AML-193 (cell line): ENCODE measurements at regions not wholly inside any gene's neighbourhood (a gene's known extent, or its start where the extent isn't known, plus 50 kb on each side); places are given as distances from the start of the nearest gene placed in this dataset.

Experiments used
- DNase-seq, 2 experiments: peaks; one replicate each; lab custom pipeline; 2025; lab: John Stamatoyannopoulos, UW

DNA sequence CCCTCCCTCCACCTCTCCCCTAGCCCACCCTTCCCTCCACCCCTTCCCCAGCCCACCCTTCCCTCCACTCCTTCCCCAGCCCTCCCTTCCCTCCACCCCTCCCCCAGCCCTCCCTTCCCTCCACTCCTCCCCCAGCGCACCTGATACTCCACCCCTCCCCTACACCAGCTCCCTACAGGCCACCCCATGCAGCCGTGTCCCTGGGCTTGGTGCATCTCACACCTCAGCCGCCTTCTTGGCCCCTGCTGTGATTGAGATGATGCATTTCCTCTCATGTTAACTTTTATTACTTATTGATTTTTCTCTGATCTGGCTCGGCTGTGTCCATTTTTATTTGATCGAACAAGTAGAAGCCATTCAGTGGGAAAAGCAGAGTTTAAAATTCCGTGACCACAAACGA lies 243.8 kb downstream of the MATN1 start:
- DNase-seq = no peak

DNA sequence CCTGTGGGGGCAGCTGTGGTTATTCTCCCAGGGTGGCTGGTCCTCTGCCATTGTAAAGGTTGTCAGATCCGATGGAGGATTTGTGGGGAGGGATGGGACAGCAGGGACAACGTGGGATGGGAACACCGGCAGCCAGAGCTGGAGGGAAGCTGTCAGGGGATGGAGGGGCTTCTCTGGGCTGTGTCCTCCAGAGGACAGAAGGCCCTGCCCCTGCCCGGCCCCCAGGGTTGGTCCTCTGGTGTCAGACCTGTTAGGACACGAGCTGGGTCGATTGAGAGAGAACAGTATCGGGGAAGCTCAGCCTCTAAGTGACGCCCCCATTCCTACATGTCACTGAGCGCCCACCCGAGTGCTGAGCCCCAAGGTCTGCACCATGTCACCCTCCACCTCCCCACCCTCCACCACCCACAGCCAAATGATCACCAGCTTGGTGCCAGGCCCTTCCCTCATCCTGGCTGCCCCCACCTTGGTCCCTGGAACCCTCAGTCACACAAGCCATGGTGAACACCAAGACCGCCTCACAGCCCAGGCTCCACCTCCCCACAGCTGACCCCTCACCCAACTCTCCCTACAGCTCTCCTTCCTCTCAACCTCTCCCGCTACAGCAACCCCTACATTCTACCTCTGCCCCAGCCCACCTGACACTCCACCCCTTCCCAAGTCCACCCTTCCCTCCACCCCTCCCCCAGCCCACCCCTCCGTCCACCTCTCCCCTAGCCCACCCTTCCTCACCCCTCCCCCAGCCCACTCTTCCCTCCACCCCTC lies 244.4 kb downstream of the MATN1 start:
- no peak for DNase-seq

DNA sequence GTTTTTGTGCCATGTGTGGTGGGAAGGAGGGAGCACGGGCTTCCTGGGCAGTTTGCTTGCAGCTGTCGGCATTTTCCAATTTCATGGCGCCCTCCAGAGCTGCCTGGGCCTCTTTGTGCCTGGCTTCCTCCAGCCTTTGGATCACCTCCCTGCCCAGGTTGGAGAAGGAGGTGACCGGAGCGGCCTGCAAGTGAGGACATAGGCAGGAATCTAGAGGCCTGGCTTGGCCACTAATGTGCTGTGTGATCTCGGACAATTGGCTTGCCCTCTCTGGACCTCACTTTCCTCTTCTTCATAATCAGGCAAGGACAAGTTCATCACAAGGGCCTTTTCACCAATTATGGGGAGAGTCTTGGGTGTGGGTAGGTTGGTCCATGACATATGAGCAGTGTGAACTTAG lies 245.1 kb downstream of the MATN1 start:
- no peak for DNase-seq

DNA sequence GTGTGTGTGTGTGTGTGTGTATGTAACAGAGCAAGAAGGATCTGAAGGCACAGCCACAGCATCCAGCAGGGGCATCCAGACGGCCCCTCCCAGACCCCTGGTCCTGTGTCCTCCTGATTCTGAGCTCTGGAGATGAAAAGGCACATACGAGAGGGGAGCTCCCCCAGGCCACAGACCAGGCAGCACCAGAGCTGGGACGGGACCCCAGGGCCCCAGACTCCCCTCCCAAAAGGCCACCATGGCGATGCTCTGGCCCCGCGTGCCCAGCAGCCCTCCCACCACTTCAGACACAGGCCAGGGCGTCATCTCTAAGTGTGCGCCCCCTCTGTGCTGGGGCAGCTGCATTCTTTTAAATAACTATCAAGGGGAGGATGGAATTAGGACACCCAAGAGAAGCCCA lies 245.8 kb downstream of the MATN1 start:
- no peak for DNase-seq

DNA sequence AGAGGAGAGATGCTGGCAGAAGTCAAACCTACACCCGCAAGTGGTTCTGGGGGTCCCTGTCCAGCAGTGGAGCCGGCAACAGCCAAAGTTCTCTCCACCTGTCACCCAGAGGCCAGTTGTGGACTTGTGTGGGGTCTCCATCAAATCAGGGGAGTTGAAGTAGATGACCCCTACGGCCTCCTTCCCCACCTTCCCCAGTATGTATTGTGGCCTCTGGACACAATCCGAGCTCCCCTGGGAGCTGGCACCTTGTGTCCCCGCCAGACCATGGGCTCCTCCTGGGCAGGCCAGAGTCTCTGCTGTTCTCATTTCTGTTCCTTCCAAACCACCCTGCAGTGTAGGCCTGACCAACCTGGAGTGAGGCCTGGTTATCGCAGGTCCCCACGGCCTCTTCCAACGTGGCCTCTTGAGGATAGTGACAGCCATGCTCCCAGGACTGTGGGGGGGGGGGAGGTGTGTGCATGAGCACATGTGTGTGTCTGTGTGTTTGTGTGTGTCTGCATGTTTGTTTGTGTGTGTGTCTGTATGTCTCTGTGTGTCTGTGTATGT lies 246.4 kb downstream of the MATN1 start:
- no peak for DNase-seq

DNA sequence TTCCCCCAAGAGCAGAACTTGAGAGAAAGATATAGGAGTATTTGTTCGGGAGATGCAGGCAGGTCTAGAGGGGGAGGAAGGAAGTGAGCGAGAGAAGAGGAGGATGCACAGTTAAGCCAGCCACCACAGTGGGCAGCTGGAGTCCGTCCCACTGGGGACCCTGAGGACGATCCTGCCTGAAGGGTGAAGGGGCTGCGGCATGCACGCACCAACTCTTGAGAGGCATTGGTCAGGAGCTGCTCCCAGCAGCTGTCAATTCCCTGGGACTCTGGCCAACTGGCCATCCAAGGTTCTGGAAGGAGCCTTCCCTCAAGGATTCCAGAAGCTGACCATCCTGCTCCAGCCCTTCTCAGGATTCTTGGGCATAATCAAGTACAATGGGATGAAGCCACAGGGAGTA lies 246.9 kb downstream of the MATN1 start:
- no peak for DNase-seq

DNA sequence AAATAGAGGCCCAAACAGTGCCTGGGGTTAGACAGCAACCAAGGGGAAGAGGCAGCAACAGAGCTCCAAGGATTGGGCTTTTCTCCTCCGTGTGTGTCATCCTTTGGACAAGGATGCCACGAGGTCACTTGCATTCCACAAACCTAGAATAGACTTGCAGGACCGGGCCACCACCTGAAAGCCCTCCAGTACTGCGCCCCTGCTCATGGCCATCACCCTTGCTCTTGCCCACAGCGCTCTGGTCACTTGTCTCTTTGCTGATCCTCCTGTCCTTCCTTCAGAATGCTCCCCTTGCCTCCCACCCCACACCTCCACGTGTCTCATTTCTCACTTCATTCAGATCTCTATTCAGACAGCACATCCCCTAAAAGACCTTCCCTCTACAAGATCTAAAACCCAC lies 247.4 kb downstream of the MATN1 start:
- no peak for DNase-seq

DNA sequence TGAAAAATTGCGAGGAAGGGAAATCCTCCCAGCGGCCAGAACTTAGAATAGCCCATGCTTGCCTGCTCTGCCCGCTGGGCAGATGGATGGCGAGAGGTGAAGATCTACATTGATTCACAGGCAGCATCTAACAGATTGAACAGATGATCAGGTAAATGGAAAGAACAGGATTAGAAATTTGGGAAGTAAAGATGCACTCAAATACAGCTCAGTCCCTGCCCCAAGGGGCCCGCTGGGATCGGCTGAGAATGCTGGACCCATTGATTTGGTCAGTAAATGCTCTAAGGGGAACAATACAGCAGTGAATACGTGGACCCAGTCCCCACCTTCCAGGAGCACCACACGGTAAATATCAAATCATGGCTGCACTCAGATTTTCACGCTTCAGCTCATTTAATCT lies 248.2 kb downstream of the MATN1 start:
- no peak for DNase-seq

DNA sequence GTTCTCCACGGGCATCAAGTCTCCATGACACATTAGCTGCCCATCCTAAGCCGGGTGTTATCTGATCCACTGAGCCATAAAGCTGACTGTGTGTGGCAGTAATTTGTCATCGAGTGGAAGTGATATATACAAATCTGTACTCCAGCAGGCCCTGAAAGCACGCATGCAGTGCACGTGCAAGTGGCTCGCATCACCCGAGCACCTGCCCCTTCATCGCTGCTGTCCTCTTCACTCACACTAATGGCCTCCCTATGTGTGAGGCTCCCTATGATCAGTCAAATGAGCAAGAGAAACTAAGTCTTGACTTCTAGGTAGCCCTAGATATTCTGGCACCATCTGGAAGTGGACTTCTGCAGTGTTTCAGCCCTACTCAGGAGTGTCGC lies 248.6 kb downstream of the MATN1 start:
- DNase-seq = no peak

DNA sequence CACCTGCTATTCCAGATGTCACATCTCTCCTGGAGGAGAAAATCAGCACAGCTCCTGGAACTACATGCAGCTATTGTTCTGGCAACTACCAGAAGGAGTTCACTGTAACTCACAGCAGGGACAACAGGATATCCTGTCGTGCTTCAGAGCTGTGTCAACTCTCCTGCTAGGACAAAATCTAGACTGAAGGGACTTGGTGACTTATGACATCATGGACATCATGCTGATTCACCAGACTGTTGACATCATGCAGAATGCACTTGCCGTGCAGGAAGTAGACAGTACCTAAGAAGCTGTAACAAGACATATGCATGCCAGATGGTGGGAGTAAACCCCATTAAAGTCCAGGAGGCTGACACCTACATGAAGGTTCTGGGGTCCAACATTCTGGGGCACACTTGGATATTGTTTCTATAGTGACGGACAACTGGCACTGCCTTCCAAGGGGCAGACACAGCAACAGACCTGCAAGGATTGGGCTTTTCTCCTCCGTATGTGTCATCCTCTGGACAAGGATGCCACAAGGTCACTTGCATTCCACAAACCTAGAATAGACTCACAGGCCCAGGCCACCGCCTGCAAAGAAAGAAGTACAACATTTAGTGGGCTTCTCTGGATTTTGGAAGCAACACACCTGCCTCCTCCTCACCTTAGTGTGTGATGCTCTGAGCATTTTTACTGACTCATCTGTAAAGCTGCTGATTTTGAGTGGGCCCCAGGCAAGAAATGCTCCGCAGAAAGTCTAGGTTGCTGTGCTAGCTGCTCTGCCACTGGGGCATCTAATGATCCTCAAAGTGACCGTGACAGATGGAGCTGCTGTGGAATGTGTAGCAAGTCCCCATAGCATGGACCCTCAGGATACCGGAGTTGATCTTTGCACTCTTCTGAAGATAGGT lies 249.2 kb downstream of the MATN1 start:
- no peak for DNase-seq

DNA sequence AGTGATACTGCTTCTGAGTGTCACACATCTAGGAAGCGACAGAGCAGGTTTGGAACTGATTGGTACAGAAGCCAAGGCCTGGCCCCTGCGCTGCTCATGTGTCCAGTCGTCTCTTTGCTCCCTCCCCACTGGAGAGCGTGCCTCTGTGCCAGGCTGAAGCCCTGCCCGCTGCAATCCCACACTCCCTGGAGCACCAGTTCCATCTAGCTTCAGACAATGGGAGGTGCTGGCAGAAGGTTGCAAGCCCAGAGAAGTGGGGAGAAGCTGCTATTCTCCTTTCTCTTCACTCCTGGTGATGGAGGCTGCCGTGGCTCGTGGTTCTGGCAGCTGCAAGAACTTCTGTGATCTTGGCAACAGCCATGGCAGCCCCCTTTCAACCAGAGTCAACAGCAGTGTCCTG lies 250.9 kb downstream of the MATN1 start:
- no peak for DNase-seq

DNA sequence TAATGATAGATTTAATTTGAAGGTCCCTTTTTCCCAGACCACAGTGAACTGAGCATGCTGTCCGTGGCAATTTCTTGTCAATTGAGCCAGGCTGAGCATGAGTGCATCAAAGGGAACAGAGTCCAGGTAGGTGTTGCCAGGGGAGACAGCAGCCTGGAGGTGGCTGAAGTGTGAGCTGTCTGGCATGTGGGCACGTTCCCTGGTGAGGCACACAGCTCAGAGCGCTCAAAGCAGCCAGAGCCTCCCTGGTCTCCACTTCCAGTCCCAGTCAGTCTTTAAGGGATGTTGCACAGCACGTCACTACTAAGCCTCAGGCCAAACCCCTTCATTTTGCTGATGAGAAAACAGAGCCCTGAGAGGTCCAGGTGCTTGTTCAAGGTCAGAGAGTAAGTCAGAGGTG lies 251.4 kb downstream of the MATN1 start:
- DNase-seq = no peak

DNA sequence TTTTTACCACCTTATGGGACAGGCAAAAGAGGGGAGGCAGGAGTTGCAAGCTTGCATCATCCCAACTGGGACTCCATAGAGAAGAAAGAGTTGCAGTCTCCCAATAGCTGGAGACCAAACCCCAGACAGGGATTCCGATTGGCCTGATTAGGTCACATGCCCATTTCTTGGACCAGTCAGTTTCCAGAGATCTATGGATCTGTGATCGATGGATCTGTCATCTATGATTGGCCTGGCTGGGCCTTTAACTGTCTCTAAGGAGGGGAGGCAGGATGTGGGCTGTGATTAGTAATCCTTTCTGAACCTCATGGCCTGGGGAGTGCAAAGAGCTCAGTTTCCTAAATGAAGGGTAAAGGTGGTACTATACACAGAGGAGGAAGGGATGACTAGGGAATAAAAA lies 252.1 kb downstream of the MATN1 start:
- no peak for DNase-seq

DNA sequence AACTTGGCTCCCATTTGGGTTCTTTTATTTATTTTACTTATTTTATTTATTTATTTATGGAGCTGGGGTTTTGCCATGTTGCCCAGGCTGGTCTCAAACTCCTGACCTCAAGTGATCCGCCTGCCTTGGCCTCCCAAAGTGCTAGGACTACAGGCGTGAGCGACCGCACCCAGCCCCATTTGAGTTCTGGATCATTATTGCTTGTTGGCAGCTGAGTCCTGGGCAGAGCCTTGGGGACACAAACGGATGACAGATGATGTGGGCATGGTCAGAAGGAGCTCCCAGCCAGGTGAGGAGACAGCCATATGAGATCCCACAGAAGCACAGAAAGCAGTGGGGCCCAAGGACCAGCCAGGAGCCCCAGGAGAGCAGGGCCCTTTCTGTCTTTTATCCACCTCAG lies 254.0 kb downstream of the MATN1 start:
- no peak for DNase-seq

DNA sequence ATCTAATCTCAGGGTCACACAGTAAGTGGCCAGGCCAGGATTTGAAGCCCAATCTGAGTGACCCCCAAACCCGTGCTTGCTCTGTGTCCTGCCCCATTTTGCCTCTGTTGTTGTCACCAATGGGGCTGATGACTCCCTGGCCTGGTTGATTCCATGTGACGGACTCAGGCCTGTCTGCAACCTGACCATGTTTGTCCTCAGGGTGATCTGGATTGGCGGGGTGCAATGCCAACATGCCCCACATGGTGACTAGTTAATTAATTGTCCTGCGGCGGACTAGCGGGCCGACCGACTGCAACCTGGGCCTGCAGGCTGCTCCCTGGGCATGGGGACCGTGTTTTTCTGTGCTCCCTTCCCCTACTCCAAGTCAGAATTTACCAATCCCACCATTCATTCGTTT lies 256.3 kb downstream of the MATN1 start:
- DNase-seq = no peak

DNA sequence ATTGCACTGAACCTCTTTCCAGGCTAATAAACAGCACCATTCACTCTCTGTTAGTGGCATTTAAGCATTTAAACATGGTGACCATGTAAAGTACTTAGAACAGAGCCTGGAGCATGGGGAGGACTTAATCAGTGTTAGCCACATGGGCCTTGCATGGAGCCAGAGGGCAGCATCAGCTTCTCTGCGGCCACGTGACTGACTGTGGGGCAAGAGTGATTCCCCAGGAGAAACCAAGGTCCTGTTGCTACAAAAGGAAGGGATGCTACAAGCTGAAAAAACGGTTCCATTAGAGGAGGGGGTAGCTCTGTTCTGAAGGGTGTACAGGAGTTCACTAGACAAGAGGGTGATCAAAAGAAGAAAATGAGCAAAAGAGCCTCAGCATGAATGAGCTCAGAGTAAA lies 256.8 kb downstream of the MATN1 start:
- DNase-seq = no peak

DNA sequence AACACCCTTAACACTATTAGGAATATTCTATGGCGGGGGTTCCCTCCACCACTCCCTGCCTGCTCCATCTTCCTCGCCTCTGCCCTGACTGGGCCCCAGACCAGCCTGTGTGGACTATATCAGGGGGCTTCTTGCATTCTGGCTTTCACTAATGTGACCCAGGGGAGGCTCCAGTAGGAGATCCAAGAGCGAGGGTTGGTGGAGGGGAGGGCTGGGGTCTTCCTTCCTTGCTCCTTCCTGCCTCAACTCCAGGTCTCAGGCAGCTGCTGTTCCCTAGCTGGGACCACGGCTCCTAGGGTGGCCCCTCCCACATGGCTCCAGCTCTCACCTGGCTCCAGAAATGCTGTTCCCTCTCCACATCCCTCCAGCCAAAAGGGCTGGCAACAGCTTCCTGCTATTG lies 257.4 kb downstream of the MATN1 start:
- DNase-seq = no peak

DNA sequence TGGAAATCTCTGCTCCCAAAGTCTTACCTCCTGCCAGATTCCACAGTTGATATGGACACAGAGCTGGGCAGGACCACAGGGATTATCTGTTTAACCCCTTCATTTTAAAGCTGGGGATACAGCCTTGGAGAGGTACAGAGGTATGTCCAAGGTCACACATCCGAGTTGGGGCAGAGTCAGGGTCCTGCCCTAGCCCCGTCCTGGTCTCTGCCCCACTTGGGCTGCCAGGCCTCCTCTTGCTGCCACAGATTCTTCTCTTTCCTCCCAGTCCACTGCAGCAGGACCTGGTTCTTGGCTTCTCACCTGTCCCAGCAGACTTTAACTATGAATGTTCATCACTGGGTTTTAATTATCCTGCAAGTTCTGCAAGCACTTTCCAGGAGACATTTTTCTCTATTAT lies 258.3 kb downstream of the MATN1 start:
- no peak for DNase-seq

DNA sequence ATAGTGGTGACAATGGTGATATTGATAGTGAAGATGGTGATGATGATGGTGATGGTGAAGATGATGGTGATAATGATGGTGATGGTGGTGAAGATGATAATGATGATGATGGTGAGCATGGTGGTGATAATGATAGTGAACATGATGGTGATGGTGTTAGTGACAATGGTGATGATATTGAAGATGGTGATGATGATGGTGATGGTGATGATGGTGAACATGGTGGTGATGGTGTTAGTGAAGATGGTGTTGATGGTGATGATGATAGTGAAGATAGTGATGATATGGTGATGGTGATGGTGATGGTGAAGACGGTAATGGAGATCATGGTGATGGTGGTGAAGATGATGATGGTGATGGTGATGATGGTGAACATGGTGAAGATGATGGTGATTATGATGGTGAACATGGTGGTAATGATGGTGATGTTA lies 259.2 kb downstream of the MATN1 start:
- no peak for DNase-seq

DNA sequence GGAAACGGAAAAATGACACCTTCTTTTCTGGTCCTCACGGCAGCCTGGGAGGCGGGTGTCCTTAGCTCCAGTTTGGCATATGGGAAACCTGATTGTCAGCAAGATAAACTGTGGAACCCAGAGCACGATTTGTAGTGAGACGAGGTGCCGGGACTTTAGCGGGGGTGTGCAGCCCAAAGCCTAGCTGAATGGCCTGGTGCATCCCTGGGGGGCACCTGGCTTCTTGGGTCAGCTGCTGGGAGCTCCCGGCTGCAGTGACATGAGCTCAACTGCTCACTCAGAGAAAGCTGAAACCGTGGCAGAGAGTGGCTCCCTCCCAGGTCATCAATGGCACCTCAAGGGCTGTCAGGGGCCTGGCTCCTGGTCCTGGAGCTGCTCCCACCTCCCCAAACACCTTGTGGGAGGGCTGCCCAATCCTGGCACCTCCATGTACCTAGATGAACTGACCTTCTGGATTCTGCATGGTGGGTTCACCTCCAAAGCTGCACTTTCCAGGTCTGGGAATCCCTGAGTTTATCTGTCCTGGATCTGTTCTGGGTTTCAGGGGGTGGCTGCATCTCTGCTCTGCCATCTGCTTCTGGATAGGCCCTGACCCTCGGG lies 260.5 kb downstream of the MATN1 start:
- DNase-seq = no peak

DNA sequence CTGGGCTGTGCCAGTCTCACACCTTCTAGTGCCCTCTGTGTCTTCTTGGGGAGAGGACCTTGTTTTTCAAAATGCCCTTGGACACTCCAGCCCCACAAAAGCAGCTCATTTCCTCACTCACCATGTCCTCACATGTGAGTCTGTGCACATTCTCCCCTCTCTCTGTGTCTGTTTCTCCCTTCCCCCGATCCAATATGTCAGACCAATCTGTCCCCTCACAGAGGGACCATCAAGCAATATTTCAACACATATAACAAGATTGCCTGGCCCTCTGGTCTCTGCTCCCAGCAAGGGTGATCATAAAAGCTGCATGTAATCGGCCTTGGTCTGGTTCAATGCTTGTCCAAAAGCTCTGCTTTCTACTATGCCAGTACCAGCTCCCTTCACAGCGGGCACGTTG lies 261.2 kb downstream of the MATN1 start:
- no peak for DNase-seq

DNA sequence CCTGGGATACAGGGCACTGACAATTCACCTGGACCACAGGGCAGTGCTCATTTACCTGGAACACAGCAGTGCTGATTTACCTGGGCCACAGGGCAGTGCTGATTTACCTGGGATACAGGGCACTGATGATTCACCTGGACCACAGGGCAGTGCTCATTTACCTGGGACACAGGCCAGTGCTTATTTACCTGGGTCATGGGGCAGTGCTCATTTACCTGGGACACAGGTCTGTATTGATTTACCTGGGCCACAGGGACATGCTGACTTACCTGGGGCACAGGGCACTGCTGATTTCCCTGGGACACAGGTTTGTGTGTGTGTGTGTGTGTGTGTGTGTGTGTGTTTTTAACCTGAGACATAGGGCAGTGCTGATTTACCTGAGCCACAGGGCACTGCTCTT lies 261.7 kb downstream of the MATN1 start:
- no peak for DNase-seq

DNA sequence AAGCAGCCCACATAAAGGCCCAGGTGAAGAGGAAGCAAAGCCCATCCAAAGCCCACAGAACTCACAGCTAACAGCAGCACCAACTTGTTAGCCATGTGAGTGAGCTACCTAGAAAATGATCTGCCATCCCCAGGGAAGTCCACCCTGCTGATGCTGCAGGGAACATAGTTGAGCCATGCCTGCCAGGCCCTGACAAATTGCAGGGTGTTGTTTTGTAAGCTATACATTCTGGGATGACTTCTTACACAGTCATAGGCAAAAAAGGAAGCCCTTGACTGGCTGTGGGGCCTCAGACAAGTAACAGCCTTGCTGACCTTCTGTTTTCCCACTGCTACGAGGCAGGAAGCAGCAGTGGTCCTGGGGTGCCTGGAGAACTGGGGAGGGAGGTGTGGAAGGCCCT lies 262.7 kb downstream of the MATN1 start:
- no peak for DNase-seq
